RWPE1 (cell line): ENCODE measurements at regions not wholly inside any gene's neighbourhood (a gene's known extent, or its start where the extent isn't known, plus 50 kb on each side); places are given as distances from the start of the nearest gene placed in this dataset.

ENCODE experiments used
- CTCF ChIA-PET: fragments of 350-600 bp; sonication (Branson Sonifier 250); formaldehyde crosslinking; extraction: SDS; loops from one replicate; lab custom pipeline; 2021; lab: Yijun Ruan, JAX
- POLR2A ChIA-PET: fragments of 400-600 bp; formaldehyde crosslinking; extraction: SDS; loops from one replicate; lab custom pipeline; 2020; ENCODE audit warnings: antibody characterized with exemption; ENCODE audit not compliant: low non-redundant PET; lab: Yijun Ruan, JAX
- DNase-seq: peaks from one replicate; pipeline ENCODE4 v3.0.0; 2012; ENCODE audit warnings: low spot score
- H3K27ac ChIP-seq: fragments of 450-650 bp; 2 replicates; pipeline ENCODE4 v1.5.1; 2017
- TF ChIP-seq, protein P1 (sequence below): fragments of 450-650 bp; conservative IDR thresholded peaks from 2 replicates; pipeline ENCODE4 v1.5.1; 2017; ENCODE audit warnings: low read depth, mild to moderate bottlenecking

DNA sequence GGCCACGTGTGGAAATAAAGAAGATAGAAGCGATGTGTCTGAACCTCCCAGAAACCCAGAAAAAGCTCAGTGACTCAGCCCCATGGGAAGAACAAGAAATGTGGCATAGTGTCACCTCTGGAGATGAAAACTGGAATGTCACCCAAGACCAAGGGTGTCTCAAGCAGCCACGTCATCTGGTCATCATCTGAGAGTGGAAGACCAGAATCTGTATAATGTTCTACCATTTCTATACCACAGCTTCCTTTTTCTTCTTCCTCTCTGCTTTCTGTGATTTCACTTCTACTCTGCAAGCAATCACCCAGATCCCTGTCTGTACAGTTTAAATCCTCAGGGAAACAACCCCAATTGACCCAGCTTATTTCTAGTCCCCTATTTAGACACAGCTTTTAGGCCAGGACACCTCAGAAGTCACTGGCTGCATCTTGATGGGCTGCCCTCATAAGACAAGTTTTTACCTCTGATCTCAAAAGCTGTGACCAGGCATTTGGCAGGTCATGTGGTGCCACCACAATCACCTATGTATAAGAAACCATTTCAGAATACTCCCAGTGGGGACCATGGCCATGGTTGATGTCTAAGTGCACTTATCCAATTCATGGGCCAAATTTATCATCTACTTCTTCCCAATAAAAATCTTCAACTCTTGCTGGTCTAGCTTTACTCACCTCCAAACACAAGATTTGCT, 278.5 kb upstream of the UMPS start:
- no peak overlapping the region for H3K27ac ChIP-seq
- POLR2A ChIA-PET: no interaction called here
- no peak for DNase-seq
- CTCF ChIA-PET: no interaction called here
- TF ChIP-seq, protein P1, sequence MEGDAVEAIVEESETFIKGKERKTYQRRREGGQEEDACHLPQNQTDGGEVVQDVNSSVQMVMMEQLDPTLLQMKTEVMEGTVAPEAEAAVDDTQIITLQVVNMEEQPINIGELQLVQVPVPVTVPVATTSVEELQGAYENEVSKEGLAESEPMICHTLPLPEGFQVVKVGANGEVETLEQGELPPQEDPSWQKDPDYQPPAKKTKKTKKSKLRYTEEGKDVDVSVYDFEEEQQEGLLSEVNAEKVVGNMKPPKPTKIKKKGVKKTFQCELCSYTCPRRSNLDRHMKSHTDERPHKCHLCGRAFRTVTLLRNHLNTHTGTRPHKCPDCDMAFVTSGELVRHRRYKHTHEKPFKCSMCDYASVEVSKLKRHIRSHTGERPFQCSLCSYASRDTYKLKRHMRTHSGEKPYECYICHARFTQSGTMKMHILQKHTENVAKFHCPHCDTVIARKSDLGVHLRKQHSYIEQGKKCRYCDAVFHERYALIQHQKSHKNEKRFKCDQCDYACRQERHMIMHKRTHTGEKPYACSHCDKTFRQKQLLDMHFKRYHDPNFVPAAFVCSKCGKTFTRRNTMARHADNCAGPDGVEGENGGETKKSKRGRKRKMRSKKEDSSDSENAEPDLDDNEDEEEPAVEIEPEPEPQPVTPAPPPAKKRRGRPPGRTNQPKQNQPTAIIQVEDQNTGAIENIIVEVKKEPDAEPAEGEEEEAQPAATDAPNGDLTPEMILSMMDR: no peak

DNA sequence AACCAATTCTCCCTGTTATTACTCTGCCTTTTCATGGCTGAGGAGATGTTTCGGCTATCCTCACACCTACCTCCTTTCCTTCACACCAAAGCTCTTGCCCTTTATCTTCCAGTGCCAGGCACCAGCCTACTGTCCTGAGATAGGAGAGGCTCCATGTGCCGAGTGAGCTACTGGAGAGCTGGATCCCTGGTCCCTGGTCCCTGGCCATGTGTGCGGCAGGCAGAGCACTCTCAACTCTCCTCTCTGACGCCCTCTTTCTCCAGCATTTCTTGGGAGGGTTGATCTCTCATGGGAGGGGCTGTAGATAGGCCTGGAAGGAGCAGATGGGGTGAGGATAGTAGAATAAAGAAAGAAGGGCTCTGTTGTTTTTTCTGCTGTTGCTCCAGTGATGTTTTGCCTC, 277.1 kb upstream of the UMPS start:
- ChIA-PET POLR2A (no interaction called here), CTCF (no interaction called here)
- DNase-seq: no peak

DNA sequence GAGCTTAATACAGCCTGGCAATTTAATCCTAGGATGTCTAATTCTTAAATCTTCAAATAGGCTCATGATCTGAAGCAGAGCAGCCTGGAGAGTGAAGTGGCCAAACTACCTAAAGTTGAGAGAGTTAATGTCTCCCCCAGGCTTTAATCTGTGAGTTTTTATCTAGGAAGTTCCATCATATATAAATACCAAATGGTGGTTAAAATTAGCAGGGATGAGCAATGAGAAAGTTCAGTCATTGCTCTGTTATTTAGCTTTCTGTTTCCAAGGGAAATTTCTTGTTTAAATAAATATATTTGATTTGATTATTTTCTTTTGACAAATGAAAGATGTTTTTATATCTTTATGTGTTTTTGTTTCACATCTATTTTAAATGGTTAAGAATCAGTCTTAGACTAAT, 274.4 kb upstream of the UMPS start:
- H3K27ac ChIP-seq: no peak overlapping the region
- DNase-seq: no peak
- ChIA-PET CTCF (interaction anchor here (0.6 kb wide), 1 partner anchor 152 kb away, joined by 3 read pairs; no protein-coding TSS in a partner anchor), POLR2A (no interaction called here)
- TF ChIP-seq, protein P1: no peak

More for the DNA sequence above, 277.1 kb upstream of the UMPS start:
- H3K27ac ChIP-seq: no peak overlapping the region
- TF ChIP-seq, protein P1: no peak

DNA sequence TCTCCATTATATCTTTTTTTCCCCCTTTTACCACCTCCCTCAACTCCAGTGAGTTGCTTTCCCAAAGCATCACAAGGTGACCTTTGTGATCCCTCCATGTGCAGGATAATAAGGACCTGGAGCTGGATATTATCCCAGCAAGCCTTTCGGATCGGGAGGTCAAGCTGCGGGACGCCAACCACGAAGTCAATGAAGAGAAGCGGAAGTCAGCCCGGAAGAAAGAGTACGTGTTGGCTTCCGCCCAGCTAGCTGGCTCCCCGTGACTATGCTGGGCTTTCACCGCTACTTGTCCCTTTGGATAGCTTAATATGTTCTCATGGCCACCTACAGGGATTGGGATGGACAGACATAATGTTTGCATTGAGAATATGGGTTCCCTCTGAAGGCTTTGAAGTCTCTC, 273.7 kb upstream of the UMPS start:
- ChIA-PET POLR2A (no interaction called here), CTCF (no interaction called here)
- TF ChIP-seq, protein P1: no peak
- DNase-seq: no peak
- no peak overlapping the region for H3K27ac ChIP-seq

DNA sequence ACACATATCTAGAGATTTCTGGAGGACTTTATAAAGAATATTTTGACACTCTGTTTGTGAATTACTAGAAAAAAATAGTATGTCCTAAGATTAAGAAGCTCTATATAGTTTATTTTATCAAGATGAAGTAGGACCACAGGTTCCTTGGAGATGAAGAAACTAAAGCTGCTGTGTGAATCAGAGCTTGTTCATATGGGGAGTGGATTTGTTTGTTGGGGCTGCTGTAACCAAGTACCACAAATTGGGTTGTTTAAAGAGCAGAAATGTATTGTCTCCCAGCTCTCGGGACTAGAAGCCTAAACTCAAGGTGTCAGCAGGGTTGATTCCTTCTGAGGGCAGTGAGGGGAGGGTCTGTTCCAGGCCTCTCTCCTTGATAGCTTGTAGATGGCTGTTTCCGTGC, 270.6 kb upstream of the UMPS start:
- no peak for DNase-seq
- CTCF ChIA-PET: interaction anchor here (0.5 to 1.2 kb wide), 3 partner anchors 8 to 169 kb away, joined by 5 to 8 read pairs (median 6); no protein-coding TSS in a partner anchor
- TF ChIP-seq, protein P1: no peak
- H3K27ac ChIP-seq: no peak overlapping the region
- POLR2A ChIA-PET: no interaction called here

DNA sequence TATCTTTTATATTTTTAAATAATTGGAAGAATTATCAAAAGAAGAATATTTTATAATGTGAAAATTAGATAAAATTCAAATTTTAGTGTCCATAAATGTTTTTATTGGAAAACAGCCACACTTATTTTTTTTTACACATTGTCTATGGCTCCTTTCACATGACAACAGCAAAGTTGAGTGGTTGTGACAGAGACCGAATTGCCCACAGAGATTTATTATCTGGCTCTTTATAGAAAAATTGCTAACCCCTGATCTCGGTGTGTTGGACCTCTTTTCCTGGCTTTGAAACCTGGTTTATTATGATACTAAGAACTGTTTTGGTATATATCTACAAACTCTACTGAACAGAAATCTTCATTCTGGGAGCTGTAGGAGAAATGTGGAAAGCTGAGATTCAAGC, 269.1 kb upstream of the UMPS start:
- ChIA-PET CTCF (interaction anchor here (1.1 kb wide), 1 partner anchor 14 kb away, joined by 3 read pairs; no protein-coding TSS in a partner anchor), POLR2A (no interaction called here)
- H3K27ac ChIP-seq: no peak overlapping the region
- TF ChIP-seq, protein P1: no peak
- DNase-seq: no peak
